HG02885 (cell line): ENCODE measurements at regions not wholly inside any gene's neighbourhood (a gene's known extent, or its start where the extent isn't known, plus 50 kb on each side); places are given as distances from the start of the nearest gene placed in this dataset.

ENCODE experiments used
- ATAC-seq: cut with Tn5 transposase; IDR thresholded peaks from one replicate; pipeline ENCODE4 v1.9.1; 2021; ENCODE audit warnings: mild to moderate bottlenecking; ENCODE audit not compliant: unreplicated experiment, poor library complexity

- ATAC-seq, result no peak
Measured at GRCh38 chr2:387980-388421, 100.1 kb upstream of the ALKAL2 start.

GRCh38 chr2:386406-387103 is 98.7 kb upstream of the ALKAL2 start:
- no peak for ATAC-seq

GRCh38 chr2:385785-386184 is 97.9 kb upstream of the ALKAL2 start:
- ATAC-seq, result no peak

DNA sequence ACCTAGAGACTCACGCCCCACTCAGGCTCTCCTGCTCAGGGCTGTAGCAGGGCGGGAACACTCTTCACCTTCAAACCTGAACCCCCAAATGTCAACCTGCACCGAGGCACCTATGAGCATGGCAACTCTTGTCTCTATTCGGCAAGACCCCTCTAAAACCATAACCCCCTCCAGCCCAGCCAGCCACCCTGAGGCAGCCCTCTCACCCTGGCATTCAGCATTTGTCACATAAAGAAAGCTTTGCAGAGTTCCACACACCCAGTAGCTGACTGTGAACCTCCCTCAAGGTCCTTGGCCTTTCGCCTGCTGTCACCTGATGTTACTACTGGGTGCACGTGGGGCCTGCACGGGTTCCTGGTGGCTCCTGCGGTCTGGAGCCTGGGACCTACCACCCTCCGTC is 97.2 kb upstream of the ALKAL2 start:
- ATAC-seq, result no peak

DNA sequence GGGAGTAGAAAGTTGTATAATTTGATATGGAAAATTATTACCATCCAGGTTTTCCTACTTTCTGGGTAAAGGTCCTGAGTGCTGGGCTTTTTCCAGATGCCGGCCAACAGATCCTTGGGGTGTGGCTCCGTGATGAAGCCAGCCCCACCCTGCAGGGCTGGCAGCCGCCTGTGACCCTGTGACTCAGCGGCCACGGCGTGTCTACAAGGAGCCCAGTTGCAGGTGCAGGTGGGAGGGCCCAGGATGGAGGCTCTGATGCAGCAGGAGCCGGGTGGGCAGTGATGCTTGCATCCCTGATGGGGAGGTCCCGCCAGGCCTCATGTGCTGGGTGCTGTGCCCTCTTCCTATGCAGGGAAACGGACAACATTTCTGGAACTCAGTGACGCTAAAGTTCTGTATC is 96.0 kb upstream of the ALKAL2 start:
- no peak for ATAC-seq

DNA sequence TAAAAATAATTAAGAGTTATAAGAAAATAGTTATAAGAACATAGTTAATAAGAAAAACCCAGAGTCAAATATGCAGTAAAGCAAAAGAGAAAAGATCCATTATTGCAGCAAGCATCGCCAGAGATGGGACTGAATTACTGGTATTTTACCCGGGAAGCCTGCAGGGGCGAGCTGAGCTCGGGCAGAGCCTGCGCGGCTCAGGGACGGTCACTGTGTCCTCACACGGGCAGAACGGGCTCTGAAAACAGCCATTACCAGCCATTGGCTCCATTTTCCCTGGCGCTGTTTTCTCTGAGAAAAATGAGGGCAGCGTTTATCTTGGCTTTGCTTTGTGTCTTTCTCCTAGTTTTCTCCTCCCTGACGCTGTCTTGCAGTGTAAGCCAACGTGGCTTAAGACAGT is 95.3 kb upstream of the ALKAL2 start:
- ATAC-seq, result no peak

GRCh38 chr2:382728-383022 is 94.8 kb upstream of the ALKAL2 start:
- no peak for ATAC-seq

DNA sequence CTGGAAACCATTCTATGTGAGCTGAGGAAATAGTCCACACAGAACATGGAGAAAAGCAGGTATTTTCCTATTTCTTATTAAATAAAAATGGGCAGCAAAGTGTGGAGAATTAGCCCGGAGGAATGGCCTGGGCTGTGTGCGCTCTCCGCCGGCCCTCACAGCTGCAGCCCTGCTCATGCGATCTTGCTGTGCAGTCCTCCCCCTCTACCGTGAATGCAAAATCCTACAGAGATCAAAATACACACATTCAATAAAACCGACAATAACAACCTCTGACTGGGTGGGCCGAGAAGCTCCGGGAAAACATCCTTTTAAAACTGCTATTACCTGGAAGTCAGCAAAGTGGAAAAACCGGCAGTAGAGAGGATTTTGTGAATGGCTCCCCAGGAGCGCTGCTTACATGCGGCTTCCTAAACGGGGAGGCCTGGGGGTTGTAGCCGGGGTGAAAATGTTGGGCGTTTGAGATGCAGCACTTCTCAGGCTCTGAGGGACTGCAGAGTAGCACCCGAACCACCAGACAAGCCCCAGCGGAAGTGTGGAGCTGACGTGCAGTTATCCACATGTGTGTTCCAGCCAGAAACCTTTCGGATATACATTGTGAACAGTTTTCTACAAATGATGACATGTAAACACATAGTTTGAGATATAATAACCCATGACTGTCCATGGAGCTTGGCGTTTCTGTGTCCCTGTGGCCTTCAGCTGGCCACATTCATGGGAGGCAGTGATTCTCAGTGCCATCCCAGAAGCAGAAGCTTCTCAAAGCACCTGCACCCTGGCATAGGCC is 94.2 kb upstream of the ALKAL2 start:
- ATAC-seq, result no peak

DNA sequence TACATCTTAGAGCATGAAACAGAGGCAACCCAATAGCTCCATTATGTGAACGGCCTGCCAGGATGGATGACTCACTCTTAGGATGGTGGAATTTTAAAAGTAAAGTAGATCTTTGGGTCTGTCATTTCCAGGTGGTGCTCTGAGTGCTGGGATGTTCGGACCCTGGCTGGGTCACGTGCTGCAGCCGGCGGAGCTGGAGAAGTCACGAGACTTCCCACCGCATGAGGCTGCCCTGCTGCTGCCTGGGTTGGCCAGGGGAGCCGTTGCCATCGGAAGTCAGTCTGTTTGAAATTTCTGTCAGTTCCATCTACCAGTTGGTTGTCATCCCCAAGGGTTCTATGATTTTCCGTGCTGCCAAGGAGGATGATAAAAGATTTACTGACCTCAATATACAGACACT is 93.3 kb upstream of the ALKAL2 start:
- no peak for ATAC-seq

DNA sequence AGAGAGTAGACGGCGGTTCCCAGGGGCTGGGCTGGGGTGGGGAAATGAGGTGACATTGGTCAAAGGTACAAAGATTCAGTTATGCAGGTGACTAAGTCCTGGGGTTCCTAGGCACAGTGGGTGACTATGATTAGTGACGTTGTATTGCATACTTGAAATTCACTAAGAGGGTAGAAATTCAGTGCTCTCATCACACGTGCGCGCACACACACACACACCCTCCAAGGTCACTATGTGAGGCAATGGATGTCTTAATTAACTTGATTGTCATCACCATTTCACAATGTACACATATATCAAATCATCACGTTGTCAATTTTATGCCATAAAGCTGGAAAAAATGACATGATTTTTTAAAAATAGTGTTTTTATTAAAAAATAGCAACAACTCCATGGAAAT is 92.9 kb upstream of the ALKAL2 start:
- ATAC-seq, result no peak

- ATAC-seq, result no peak
Measured at GRCh38 chr2:380221-380620, 92.3 kb upstream of the ALKAL2 start.

DNA sequence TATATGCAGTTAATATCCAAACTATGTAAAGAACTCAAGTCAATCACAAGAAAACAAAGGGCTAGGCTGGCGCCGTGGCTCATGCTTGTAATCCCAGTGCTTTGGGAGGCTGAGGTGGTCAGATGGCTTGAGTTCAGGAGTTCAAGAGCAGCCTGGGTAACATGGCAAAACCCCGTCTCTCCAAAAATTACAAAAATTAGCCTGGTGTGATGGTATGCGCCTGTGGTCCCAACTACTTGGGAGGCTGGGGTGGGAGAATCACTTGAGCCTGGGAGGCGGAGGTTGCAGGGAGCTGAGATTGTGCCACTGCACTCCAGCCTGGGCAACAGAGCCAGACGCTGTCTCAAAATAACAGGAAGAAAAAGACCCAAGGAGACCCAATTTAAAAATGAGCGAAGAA is 91.9 kb upstream of the ALKAL2 start:
- ATAC-seq, result no peak

DNA sequence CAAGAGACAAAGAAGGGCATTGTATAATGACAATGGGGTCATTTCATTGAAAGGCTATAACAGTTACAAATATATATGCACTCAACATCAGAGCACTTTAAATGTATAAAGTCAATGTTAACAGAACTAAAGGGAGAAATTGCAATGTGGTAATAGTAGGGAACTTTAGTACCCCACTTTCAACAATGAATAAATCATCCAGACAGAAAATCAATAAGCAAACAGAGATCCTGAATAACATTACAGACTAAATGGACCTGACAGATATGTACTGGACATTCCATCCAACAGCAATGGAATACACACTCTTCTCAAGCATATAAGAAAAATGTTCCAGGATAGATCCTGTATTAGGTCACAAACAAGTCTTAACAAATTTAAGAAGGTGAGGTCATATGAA is 90.5 kb upstream of the ALKAL2 start:
- no peak for ATAC-seq

GRCh38 chr2:377414-377813 is 89.5 kb upstream of the ALKAL2 start:
- ATAC-seq, result no peak

- no peak for ATAC-seq
Measured at GRCh38 chr2:375956-376307, 88.0 kb upstream of the ALKAL2 start.

DNA sequence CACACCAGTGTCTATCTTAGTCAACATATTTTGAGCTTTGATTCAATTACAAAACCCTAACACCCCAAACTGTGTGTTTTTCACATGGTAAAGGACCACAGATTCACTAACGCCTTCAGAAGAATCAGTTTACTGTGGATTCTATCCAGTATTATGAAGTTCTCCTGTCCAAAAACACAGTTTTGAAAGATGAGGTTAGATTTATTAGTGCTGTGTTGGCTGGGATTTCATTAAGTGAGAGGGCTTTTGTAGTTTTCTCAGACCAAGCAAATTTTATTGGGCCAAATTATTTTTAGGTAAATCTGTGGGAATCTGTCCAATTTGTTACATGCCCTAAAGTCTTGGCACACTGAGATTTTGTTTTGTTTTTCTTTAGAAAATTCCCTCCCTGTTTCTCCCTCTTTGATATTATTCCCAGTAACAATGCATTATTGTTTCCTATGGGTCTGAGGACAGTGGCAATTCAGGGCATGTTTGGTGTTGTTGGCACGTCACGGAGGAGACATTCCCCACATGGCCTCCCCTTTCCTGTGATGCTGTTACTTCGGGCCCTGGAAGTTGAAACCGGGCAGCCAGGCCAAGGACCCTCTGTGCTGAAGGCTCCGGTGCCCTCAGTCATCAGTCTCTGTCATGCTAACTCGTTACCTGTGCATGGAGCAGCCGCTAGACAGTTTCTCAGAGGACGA is 87.5 kb upstream of the ALKAL2 start:
- ATAC-seq, result no peak

- ATAC-seq, result no peak
Measured at GRCh38 chr2:368386-368785, 80.5 kb upstream of the ALKAL2 start.

GRCh38 chr2:367246-367645 is 79.4 kb upstream of the ALKAL2 start:
- no peak for ATAC-seq

- no peak for ATAC-seq
Measured at GRCh38 chr2:366706-367105, 78.8 kb upstream of the ALKAL2 start.

- no peak for ATAC-seq
Measured at GRCh38 chr2:365367-366275, 77.7 kb upstream of the ALKAL2 start.
